Natural killer cell (primary cell): ENCODE measurements at regions not wholly inside any gene's neighbourhood (a gene's known extent, or its start where the extent isn't known, plus 50 kb on each side); places are given as distances from the start of the nearest gene placed in this dataset.
"Not testable (repeated sequence)": the region's sequence is repeated elsewhere in the genome, so short reads cannot be mapped to it uniquely, and the experiment has no call there.

Experiments used
- ATAC-seq, 3 donors: fragments of 150-1000 bp in 2 of 3; fragments of 200-7000 bp in 1 of 3; cut with Tn5 transposase; 1 replicate in 1 of 3; 2 replicates in 2 of 3; pipeline ENCODE4 v1.10.0; 2021; ENCODE audit warnings: mild to moderate bottlenecking in 2 of 3, moderate library complexity in 2 of 3
- DNase-seq, 2 donors: peaks; one replicate each; pipeline versions ENCODE4 v3.0.0 to v3.0.0-alpha.2; 2013 to 2021; ENCODE audit warnings: mixed read lengths in 1 of 2
- H3K27ac ChIP-seq: one replicate; pipeline ENCODE4 v1.5.1; 2013; ENCODE audit warnings: mild to moderate bottlenecking, low read length
- H3K27me3 ChIP-seq: one replicate; pipeline ENCODE4 v1.6.1; 2013; ENCODE audit warnings: low read length; ENCODE audit not compliant: control insufficient read depth, insufficient read depth
- H3K36me3 ChIP-seq: one replicate; pipeline ENCODE4 v1.6.1; 2013; ENCODE audit warnings: low read length; ENCODE audit not compliant: control insufficient read depth, insufficient read depth
- H3K4me1 ChIP-seq: one replicate; pipeline ENCODE4 v1.6.1; 2013; ENCODE audit warnings: low read length; ENCODE audit not compliant: control insufficient read depth, insufficient read depth
- H3K4me3 ChIP-seq: one replicate; pipeline ENCODE4 v1.5.1; 2013; ENCODE audit warnings: low read length
- H3K9me3 ChIP-seq: one replicate; pipeline ENCODE4 v1.6.1; 2013; ENCODE audit warnings: low read length; ENCODE audit not compliant: control insufficient read depth, insufficient read depth
- H3K27ac Mint-ChIP-seq, 2 donors: one replicate each; pipeline ENCODE4 v1.8.0; 2022; ENCODE audit warnings: mild to moderate bottlenecking in 2 of 2, mixed read lengths in 2 of 2, moderate library complexity in 1 of 2
- H3K27me3 Mint-ChIP-seq, 2 donors: one replicate each; pipeline ENCODE4 v1.8.0; 2022; ENCODE audit warnings: low read depth in 2 of 2, mixed read lengths in 2 of 2
- H3K36me3 Mint-ChIP-seq: one replicate; pipeline ENCODE4 v1.8.0; 2022; ENCODE audit warnings: mixed read lengths
- H3K4me1 Mint-ChIP-seq, 2 donors: one replicate each; pipeline ENCODE4 v1.8.0; 2022; ENCODE audit warnings: mixed read lengths in 2 of 2
- H3K4me3 Mint-ChIP-seq: one replicate; pipeline ENCODE4 v1.8.0; 2022; ENCODE audit warnings: mild to moderate bottlenecking, moderate library complexity, mixed read lengths
- H3K9me3 Mint-ChIP-seq, 2 donors: one replicate each; pipeline ENCODE4 v1.8.0; 2022; ENCODE audit warnings: mixed read lengths in 2 of 2
- WGBS: methylation state at CpG from one replicate; pipeline ENCODE4 v1.1.7; 2013; ENCODE audit warnings: missing lambda C conversion rate; ENCODE audit not compliant: insufficient coverage; 5-methylcytosine and 5-hydroxymethylcytosine counted together
- intact Hi-C: fragments of 100-400 bp; cut with micrococcal nuclease; formaldehyde crosslinking; loops from one replicate; pipeline ENCODE4 v1.14.2; 2022

- H3K4me1 Mint-ChIP-seq, H3K9me3 Mint-ChIP-seq, ATAC-seq: not testable (repeated sequence)
These were observed 147.1 kb upstream of the ZNF469 start for GRCh38 chr16:88235691-88236090.

GRCh38 chr16:88236229-88236628 lies 146.5 kb upstream of the ZNF469 start:
- H3K27me3 ChIP-seq, H3K4me1 Mint-ChIP-seq, ATAC-seq, H3K4me3 Mint-ChIP-seq, DNase-seq, H3K9me3 Mint-ChIP-seq, H3K9me3 ChIP-seq, intact Hi-C loops, H3K4me1 ChIP-seq, H3K27ac ChIP-seq, H3K36me3 Mint-ChIP-seq, H3K4me3 ChIP-seq, H3K27ac Mint-ChIP-seq, H3K36me3 ChIP-seq: not testable (repeated sequence)
- peaks cover 7 to 14% of the 10 kb centered on the region in 2 donors for H3K27me3 Mint-ChIP-seq
- 90% methylated on average over 2 of the region's 9 CpGs for WGBS

More at GRCh38 chr16:88235691-88236090, 147.1 kb upstream of the ZNF469 start:
- intact Hi-C loops, H3K4me1 ChIP-seq, H3K27ac ChIP-seq, H3K4me3 Mint-ChIP-seq, H3K36me3 ChIP-seq, H3K27me3 ChIP-seq, H3K9me3 ChIP-seq, H3K27ac Mint-ChIP-seq, DNase-seq, H3K4me3 ChIP-seq, H3K36me3 Mint-ChIP-seq: not testable (repeated sequence)
- H3K27me3 Mint-ChIP-seq: peaks cover 7 to 14% of the 10 kb centered on the region in 2 donors
- 84% methylated on average over 6 of the region's 6 CpGs for WGBS

DNA sequence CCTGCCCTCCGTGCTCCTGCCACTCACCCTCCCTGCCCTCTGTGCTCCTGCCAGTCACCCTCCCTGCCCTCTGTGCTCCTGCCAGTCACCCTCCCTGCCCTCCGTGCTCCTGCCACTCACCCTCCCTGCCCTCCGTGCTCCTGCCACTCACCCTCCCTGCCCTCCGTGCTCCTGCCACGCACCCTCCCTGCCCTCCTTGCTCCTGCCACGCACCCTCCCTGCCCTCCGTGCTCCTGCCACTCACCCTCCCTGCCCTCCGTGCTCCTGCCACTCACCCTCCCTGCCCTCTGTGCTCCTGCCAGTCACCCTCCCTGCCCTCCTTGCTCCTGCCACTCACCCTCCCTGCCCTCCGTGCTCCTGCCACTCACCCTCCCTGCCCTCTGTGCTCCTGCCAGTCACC lies 145.4 kb upstream of the ZNF469 start:
- H3K9me3 ChIP-seq, DNase-seq, H3K4me3 Mint-ChIP-seq, H3K9me3 Mint-ChIP-seq, H3K36me3 ChIP-seq, H3K27ac Mint-ChIP-seq, H3K27me3 ChIP-seq, ATAC-seq, H3K4me1 ChIP-seq, intact Hi-C loops, H3K36me3 Mint-ChIP-seq, H3K27ac ChIP-seq, H3K4me3 ChIP-seq, H3K4me1 Mint-ChIP-seq: not testable (repeated sequence)
- 88% methylated on average over 7 of the region's 9 CpGs for WGBS
- peaks cover 7 to 12% of the 10 kb centered on the region in 2 donors for H3K27me3 Mint-ChIP-seq

DNA sequence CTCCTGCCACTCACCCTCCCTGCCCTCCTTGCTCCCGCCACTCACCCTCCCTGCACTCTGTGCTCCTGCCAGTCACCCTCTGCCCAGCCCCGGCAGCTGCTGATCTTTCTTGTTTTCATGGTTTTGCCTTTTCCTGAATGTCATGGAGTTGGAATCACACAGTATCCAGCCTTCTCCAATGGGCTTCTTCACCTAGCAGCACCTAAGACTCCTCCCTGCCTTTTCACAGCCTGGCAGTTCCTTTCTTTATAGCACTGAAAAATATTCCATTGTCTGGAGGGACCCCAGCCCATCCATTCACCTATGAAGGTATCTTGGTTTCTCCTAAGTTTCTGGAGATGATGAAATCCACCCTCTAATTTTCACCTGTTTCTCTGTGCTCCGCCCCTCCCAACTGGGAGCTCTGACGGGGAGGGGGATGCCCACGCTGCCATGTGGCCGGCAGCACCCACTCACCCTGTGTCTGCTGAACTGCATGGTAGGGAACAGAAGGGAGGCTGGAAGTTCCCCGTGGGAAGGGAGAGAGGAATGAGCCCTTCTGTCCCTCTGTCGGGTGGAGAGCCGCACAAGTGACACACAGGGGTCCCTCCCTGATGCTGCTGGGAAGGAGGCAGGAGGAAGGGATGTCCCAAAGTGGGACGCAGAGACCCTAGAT lies 144.9 kb upstream of the ZNF469 start:
- ATAC-seq, H3K4me1 Mint-ChIP-seq, H3K9me3 Mint-ChIP-seq, H3K27me3 ChIP-seq, H3K27ac Mint-ChIP-seq, DNase-seq, H3K27ac ChIP-seq, H3K4me3 ChIP-seq, H3K9me3 ChIP-seq, H3K4me1 ChIP-seq, intact Hi-C loops, H3K36me3 ChIP-seq, H3K4me3 Mint-ChIP-seq, H3K36me3 Mint-ChIP-seq: not testable (repeated sequence)
- peaks cover 7 to 12% of the 10 kb centered on the region in 2 donors for H3K27me3 Mint-ChIP-seq
- 73% methylated on average over 3 of the region's 10 CpGs for WGBS

DNA sequence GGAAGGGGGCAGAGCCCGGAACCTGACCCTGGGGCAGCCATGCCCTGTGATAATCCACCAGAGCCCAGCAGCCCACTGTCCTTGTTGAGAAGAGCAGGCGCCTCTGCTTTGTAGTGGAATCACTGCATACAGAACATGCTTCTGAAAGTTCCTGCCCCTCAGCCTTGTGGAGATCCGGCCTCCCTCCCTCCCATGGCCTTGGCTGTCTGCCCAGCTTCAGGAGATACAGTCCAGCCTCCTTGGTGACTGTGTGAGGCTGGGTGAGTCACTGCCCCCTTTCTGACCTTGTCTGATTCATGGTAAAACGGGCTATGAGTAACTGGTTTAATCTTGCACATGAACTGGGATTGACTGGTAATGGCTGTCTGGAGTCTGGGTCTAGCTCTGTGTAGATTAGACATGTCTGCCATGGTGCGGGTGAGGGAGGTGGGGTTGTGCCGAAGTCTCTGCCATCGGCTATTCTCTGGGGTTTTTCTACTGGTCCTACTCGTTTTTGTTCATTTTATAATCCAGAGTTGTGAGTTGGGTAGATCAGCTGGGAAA lies 144.0 kb upstream of the ZNF469 start:
- H3K4me3 Mint-ChIP-seq, H3K27me3 ChIP-seq, H3K36me3 Mint-ChIP-seq, H3K4me3 ChIP-seq, H3K27ac ChIP-seq, H3K4me1 Mint-ChIP-seq, H3K9me3 ChIP-seq, H3K36me3 ChIP-seq, H3K4me1 ChIP-seq, H3K9me3 Mint-ChIP-seq, H3K27ac Mint-ChIP-seq, intact Hi-C loops, DNase-seq: not testable (repeated sequence)
- 56% methylated on average over 3 of the region's 8 CpGs for WGBS
- H3K27me3 Mint-ChIP-seq: peaks cover 7 to 15% of the 10 kb centered on the region in 2 donors
- peak; percentile 40 to 59 (median 52) for ATAC-seq

GRCh38 chr16:88240118-88240517 lies 142.6 kb upstream of the ZNF469 start:
- intact Hi-C loops, H3K27me3 ChIP-seq, H3K4me3 Mint-ChIP-seq, H3K36me3 ChIP-seq, H3K36me3 Mint-ChIP-seq, H3K27ac Mint-ChIP-seq, DNase-seq, H3K9me3 ChIP-seq, H3K4me1 ChIP-seq, H3K9me3 Mint-ChIP-seq, H3K4me1 Mint-ChIP-seq, ATAC-seq, H3K4me3 ChIP-seq, H3K27ac ChIP-seq: not testable (repeated sequence)
- WGBS: 61% methylated on average over 6 of the region's 8 CpGs
- peaks cover 7 to 16% of the 10 kb centered on the region in 2 donors for H3K27me3 Mint-ChIP-seq

GRCh38 chr16:88240776-88241175 lies 142.0 kb upstream of the ZNF469 start:
- H3K27ac Mint-ChIP-seq, DNase-seq, H3K27ac ChIP-seq, H3K36me3 ChIP-seq, H3K9me3 Mint-ChIP-seq, H3K4me1 ChIP-seq, H3K27me3 ChIP-seq, intact Hi-C loops, H3K9me3 ChIP-seq, ATAC-seq, H3K4me3 Mint-ChIP-seq, H3K4me3 ChIP-seq, H3K36me3 Mint-ChIP-seq, H3K4me1 Mint-ChIP-seq: not testable (repeated sequence)
- H3K27me3 Mint-ChIP-seq: peaks cover 3 to 12% of the 10 kb centered on the region in 2 donors
- WGBS: 75% methylated on average over 11 of the region's 11 CpGs
